HG03060 (cell line): ENCODE measurements at regions not wholly inside any gene's neighbourhood (a gene's known extent, or its start where the extent isn't known, plus 50 kb on each side); places are given as distances from the start of the nearest gene placed in this dataset.
A peak's percentile ranks its signal among the peaks of the same experiment; 100 is the strongest.
"Not testable (repeated sequence)": the region's sequence is repeated elsewhere in the genome, so short reads cannot be mapped to it uniquely, and the experiment has no call there.

Experiments
- ATAC-seq: cut with Tn5 transposase; IDR thresholded peaks from one replicate; pipeline ENCODE4 v1.9.1; 2021; ENCODE audit warnings: low read depth, moderate number of reproducible peaks; ENCODE audit not compliant: unreplicated experiment

DNA sequence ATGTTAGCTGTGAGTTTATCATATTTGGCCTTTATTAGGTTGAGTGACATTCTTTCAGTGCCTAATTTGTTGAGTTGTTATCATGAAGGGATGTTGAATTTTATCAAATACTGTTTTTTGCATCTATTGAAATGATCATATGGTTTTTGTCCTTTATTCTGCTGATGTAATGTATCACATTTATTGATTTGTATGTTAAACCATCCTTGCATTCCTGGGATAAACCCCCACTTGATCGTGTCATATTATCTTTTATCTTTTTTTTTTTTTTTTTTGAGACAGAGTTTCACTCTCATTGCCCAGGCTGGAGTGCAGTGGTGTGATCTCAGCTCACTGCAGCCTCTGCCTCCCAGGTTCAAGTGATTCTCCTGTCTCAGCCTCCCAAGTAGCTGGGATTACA is 51.9 kb upstream of the MFGE8 start:
- ATAC-seq: not testable (repeated sequence)

- ATAC-seq: no peak
Measured at GRCh38 chr15:88970232-88970631, 57.1 kb upstream of the MFGE8 start.

DNA sequence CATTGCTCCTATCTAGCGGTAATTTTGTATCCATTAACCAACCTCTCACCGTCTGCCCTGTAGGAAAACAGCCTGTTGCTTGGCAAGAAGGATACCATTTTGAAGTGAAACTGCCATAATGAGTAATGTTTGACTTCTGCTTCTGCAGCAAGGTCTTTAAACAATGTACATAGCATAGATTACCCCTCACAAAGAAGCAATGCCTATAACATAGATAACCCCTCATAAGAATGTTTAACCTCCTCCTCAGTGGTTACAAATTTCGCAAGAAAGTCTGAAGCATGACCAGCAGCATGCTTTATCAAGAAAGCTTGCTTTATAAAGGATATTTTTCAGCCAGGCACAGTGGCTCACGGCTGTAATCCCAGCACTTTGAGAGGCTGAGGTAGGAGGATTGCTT is 61.2 kb upstream of the MFGE8 start:
- no peak for ATAC-seq

DNA sequence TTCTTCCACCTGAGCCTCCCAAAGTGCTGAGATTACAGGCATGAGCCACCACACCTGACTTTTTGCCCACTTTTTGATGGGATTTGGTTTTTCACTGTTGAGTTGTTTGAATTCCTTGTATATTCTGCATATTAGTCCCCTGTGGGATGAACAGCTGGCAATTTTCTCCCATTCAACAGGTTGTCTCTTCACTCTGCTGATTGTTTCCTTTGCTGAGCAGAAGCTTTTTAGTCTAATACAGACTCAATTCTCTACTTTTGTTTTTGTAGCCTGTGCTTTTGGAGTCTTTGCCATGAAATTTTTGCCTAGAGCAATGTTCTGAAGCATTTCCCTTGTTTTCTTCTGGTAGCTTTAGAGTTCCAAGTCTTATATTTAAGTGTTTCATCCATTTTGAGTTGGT is 62.7 kb upstream of the MFGE8 start:
- ATAC-seq: no peak

- no peak for ATAC-seq
Measured at GRCh38 chr15:88976656-88977055, 63.5 kb upstream of the MFGE8 start.

- ATAC-seq: no peak
Measured at GRCh38 chr15:88979674-88980073, 66.5 kb upstream of the MFGE8 start.

GRCh38 chr15:88980498-88980897 is 67.3 kb upstream of the MFGE8 start:
- no peak for ATAC-seq

GRCh38 chr15:88981244-88982215 is 68.4 kb upstream of the MFGE8 start:
- ATAC-seq: no peak

- ATAC-seq: peak; percentile 95
Measured at GRCh38 chr15:88982304-88982945, 69.2 kb upstream of the MFGE8 start.

DNA sequence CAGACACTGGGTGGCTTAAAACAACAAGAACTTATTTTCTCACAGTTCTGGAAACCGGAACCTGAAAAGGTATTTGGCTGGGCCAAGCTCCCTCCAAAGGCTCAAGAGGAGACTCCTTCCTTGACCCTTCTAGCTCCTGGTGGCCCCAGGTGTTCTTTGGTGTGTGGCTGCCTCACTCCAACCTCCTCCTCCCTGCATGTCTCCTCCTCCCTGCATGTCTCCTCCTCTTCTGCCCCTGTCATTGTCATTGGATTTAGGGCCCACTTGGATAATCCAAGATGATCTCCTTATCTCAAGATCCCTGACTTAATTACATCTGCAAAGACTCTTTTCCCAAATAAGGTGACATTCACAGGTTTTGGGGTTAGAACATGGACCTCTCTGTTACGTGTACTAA is 69.8 kb upstream of the MFGE8 start:
- no peak for ATAC-seq

GRCh38 chr15:88983861-88984429 is 70.8 kb upstream of the MFGE8 start:
- ATAC-seq: no peak

- no peak for ATAC-seq
Measured at GRCh38 chr15:88985547-88986393, 72.6 kb upstream of the MFGE8 start.

DNA sequence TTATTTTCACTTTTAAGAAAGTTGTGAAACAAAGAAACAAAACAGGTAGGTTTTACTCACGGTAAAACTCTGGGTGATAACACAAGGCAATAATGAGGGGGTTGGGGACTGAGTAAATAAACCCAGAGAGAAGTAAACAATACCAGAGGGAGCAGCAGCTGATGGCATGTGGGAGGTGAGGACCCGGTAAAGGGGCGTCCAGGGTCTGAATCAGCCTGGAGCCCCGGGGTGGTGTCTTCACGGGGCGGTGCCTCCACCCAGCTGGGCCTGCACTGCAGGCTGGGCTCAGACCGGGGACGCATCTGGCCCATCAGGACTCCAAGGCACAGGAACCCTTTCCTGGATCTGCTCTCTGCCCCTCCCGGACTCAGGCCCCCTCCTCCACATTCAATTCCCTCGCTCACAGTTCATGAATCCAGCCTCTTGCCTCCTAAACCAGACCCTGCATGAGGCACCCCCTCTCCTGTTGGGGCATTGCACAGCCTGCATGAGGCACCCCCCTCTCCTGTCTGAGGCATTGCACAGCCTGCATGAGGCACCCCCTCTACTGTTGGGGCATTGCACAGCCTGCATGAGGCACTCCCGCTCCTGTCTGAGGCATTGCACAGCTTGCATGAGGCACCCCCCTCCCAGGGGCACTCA is 73.9 kb upstream of the MFGE8 start:
- ATAC-seq: no peak

GRCh38 chr15:88987591-88987933 is 74.4 kb upstream of the MFGE8 start:
- no peak for ATAC-seq

GRCh38 chr15:88987934-88988671 is 74.9 kb upstream of the MFGE8 start:
- no peak for ATAC-seq

- ATAC-seq: no peak
Measured at GRCh38 chr15:88989578-88989977, 76.4 kb upstream of the MFGE8 start.

- no peak for ATAC-seq
Measured at GRCh38 chr15:88990185-88990679, 77.1 kb upstream of the MFGE8 start.

DNA sequence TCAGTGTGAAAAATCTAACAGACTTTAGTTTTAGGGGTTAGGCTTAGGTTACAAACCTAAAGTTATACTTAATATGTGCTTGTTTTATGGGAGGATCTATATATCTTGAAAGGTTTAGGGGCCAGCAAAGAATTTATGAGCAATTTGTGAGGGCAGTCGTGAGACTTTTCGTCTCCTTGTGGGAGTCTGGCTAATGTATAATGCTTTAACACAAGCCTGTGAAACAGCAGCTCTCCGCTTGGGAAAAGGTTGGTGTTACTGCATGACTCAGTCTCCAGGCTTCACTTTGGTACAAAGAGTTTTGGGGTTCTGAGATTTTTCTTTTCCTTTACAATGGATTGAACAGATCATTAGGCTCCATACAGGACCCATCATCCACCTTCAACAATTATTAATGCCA is 79.0 kb upstream of the MFGE8 start:
- no peak for ATAC-seq

GRCh38 chr15:88992912-88993376 is 79.8 kb upstream of the MFGE8 start:
- no peak for ATAC-seq
